Calu3 (cell line): ENCODE measurements at regions not wholly inside any gene's neighbourhood (a gene's known extent, or its start where the extent isn't known, plus 50 kb on each side); places are given as distances from the start of the nearest gene placed in this dataset.

Experiments
- BruUV-seq: library from RNA; stranded (reverse); fragments of 400-500 nt; replicated peaks from 2 replicates; lab custom pipeline; 2021; lab: Mats Ljungman, UMichigan
- CTCF ChIA-PET: fragments of 300-600 bp; sonication (Branson Sonifier 250); formaldehyde crosslinking; loops from one replicate; lab custom pipeline; 2022; ENCODE audit warnings: antibody characterized with exemption; lab: Charles Lee
- DNase-seq: peaks from one replicate; pipeline ENCODE4 v3.0.0; 2022
- H3K27ac Mint-ChIP-seq: one replicate; pipeline ENCODE4 v1.8.0; 2022; ENCODE audit warnings: mixed read lengths; ENCODE audit not compliant: unreplicated experiment
- H3K27me3 Mint-ChIP-seq: one replicate; pipeline ENCODE4 v1.8.0; 2022; ENCODE audit warnings: mixed read lengths; ENCODE audit not compliant: unreplicated experiment
- H3K36me3 Mint-ChIP-seq: one replicate; pipeline ENCODE4 v1.8.0; 2022; ENCODE audit warnings: mild to moderate bottlenecking, moderate library complexity, mixed read lengths; ENCODE audit not compliant: insufficient read depth, unreplicated experiment
- H3K4me1 Mint-ChIP-seq: one replicate; pipeline ENCODE4 v1.8.0; 2022; ENCODE audit warnings: mild to moderate bottlenecking, low read depth, mixed read lengths; ENCODE audit not compliant: unreplicated experiment
- H3K4me3 Mint-ChIP-seq: one replicate; pipeline ENCODE4 v1.8.0; 2022; ENCODE audit warnings: mild to moderate bottlenecking, low read depth, moderate library complexity, mixed read lengths; ENCODE audit not compliant: unreplicated experiment
- H3K9me3 Mint-ChIP-seq: one replicate; pipeline ENCODE4 v1.8.0; 2022; ENCODE audit warnings: low read depth, mixed read lengths; ENCODE audit not compliant: unreplicated experiment
- CTCF ChIP-seq: fragments of 200-600 bp; IDR thresholded peaks from one replicate; pipeline ENCODE4 v1.8.0; 2022; ENCODE audit warnings: antibody characterized with exemption; ENCODE audit not compliant: unreplicated experiment
- intact Hi-C: fragments of 100-400 bp; cut with micrococcal nuclease; formaldehyde crosslinking; loops from one replicate; pipeline ENCODE4 v1.10.0; 2022; ENCODE audit not compliant: unreplicated experiment

GRCh38 chr7:81887098-81888090, 117.5 kb upstream of the HGF start:
- no peak for DNase-seq
- Mint-ChIP-seq H3K27ac (no peak overlapping the region), H3K27me3 (no peaks in the 10 kb centered on the region), H3K4me3 (no peak overlapping the region), H3K4me1 (no peaks in the 10 kb centered on the region), H3K9me3 (no peaks in the 10 kb centered on the region), H3K36me3 (no peaks in the 10 kb centered on the region)
- no TSS peak for BruUV-seq
- no peak for TF ChIP-seq CTCF
- CTCF ChIA-PET: no interaction called here
- intact Hi-C loops: no loop called here

- Mint-ChIP-seq H3K27ac (no peak overlapping the region), H3K9me3 (no peaks in the 10 kb centered on the region), H3K27me3 (no peaks in the 10 kb centered on the region), H3K36me3 (no peaks in the 10 kb centered on the region), H3K4me3 (no peak overlapping the region), H3K4me1 (no peaks in the 10 kb centered on the region)
- no peak for DNase-seq
- intact Hi-C loops: no loop called here
- no peak for TF ChIP-seq CTCF
- BruUV-seq: no TSS peak
- CTCF ChIA-PET: no interaction called here
These were observed 116.4 kb upstream of the HGF start for GRCh38 chr7:81886211-81886764.

GRCh38 chr7:81884817-81885216, 115.0 kb upstream of the HGF start:
- H3K27me3 Mint-ChIP-seq: no peaks in the 10 kb centered on the region
- TF ChIP-seq CTCF: no peak
- H3K9me3 Mint-ChIP-seq: no peaks in the 10 kb centered on the region
- no peak for DNase-seq
- H3K27ac Mint-ChIP-seq: no peak overlapping the region
- BruUV-seq: no TSS peak
- CTCF ChIA-PET: no interaction called here
- no peaks in the 10 kb centered on the region for H3K4me1 Mint-ChIP-seq
- no peak overlapping the region for H3K4me3 Mint-ChIP-seq
- H3K36me3 Mint-ChIP-seq: no peaks in the 10 kb centered on the region
- intact Hi-C loops: no loop called here

- Mint-ChIP-seq H3K27ac (no peak overlapping the region), H3K27me3 (no peaks in the 10 kb centered on the region), H3K4me3 (no peak overlapping the region), H3K9me3 (no peaks in the 10 kb centered on the region), H3K4me1 (no peaks in the 10 kb centered on the region), H3K36me3 (no peaks in the 10 kb centered on the region)
- CTCF ChIA-PET: no interaction called here
- no peak for TF ChIP-seq CTCF
- intact Hi-C loops: no loop called here
- no TSS peak for BruUV-seq
- no peak for DNase-seq
These were observed 114.0 kb upstream of the HGF start for GRCh38 chr7:81883801-81884393.
